NCI-H748 treated with DMSO at 0.1 percent for 48 hours (cell line): ENCODE measurements at regions not wholly inside any gene's neighbourhood (a gene's known extent, or its start where the extent isn't known, plus 50 kb on each side); places are given as distances from the start of the nearest gene placed in this dataset.

Experiments used
- DNase-seq: peaks from one replicate; lab custom pipeline; 2025; lab: John Stamatoyannopoulos, UW

- DNase-seq, result no peak
Observed at GRCh38 chr1:13970631-13971247, 270.8 kb downstream of the PRDM2 start.

DNA sequence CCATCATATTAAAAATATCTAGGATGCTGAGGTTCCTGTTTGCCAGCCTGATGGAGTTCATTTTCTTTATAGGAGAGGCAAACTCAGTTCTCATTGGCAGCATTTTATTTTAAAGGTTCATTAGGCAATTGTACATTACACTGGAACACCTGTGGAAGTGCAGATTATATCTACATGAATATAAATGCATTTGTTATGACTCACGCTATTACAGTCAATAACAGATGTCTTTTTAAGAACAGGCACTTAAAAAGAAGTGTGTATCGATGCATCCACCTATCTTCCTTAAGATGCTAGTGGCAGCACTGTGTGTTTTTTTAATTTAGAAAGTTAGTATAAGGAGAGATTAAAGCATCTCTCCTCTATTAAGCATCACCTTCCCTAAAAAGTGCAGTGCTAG lies 276.5 kb downstream of the PRDM2 start:
- no peak for DNase-seq

DNA sequence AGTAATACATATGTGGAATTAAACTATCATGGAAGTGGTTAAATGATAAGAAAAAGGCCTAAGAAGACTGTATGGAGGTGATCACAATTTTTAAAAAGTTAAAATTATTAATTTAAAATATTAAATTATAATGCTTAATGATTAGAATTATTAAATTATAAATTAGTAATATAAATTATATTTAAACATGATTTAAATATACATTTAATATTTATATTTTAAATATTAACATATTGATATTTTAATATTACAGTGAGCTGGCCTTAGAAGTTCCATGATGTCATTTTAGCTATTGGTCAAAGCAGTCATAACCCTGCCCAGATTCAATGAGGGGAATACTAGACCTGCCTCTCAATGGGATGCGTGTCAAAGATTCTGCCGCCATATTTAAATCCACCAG lies 281.2 kb downstream of the PRDM2 start:
- no peak for DNase-seq

GRCh38 chr1:13983393-13983792 lies 283.4 kb downstream of the PRDM2 start:
- no peak for DNase-seq

DNA sequence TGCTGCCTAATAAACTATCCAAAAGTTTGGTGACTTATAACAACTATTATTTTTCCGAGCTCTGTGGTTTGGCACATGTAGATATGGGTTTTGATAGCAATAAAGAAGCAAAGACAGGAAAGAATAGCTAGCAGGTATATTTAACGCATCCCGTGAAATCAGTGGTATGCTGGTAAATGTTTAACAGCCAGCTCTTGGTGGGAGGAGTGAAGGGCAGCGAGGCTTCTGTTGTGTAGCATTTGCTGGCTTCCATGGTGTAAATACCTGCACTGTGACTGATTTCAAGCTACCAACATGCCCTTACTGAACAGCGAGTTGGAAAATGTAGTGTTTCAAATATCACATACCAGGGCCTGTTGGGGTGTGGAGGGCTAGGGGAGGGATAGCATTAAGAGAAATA lies 291.0 kb downstream of the PRDM2 start:
- no peak for DNase-seq

DNA sequence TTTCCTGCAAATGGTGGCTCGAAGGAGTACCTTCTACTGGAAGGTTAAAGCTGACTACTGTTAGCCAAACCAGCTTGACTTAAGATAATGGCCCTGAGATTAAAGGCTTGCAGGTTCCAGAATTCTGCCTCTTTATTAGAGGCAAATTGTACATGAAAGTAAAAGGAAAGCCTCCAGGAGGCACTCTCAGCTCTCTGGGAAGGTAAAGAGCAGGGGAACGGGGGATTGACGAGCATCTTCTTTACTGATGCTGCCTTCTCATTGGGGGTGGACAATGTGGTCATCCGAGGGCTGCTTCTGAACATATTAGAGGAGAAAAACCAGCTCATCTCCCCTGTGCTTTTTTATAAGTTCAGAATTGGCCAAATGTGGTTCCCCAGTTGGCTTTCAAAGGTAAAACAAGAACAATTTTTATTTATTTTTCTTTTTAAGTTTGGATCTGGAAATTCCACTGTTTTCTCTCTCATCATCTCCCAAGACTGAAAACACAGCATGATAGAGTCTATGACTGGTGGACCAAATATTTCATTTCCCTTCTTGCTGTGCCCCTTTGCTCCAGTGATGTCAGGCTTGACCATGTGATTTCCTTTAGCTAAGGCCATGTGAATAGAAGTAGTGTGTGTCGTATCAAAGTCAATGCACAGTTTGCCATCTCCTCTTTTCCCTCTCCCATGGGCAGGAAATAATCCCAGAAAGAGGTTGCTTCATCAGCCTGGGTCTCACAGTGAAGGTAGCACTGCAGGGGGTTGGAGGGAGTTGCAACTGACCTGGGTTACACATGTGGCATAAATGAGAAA lies 292.7 kb downstream of the PRDM2 start:
- DNase-seq, result no peak

DNA sequence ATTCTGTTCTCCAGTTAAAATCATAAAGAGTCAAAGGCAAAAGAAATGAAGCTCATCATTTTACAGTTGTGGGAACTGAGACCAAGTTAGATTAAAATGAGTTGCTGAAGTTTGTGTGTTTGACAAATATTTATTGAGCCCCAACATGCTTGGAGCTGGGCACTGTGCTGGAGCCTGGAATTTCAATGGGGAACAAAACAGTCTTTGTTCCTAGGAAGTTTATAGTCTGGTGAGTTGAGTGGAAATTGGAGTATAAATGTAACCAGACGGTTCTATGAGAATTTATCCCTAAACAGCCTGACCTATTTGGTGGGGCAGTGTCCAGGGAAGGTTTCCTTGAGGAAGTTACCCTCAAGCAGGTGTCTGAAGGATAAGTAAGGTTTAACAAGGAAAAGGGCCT lies 294.4 kb downstream of the PRDM2 start:
- DNase-seq, result no peak

DNA sequence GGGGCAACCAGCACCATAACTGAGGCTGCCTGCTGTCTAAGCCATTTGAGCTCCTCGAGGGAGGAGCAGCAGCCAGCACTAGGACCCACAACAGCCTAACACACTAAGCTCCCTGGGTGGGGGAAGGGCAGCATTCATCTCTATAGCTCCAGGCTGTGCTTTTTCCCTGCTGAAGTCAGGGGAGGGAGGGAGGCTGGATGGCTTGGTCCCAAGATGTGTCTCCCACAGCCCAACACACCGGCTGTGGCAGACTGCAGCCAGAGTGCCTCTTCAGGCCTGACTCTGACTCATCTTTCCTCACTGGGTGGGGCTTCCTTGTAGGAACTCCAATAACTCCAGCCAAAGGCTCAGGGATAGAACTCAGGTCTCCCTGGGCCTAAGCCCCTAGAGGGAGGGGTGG lies 296.3 kb downstream of the PRDM2 start:
- DNase-seq, result no peak

GRCh38 chr1:14003552-14003951 lies 303.6 kb downstream of the PRDM2 start:
- DNase-seq, result no peak

DNA sequence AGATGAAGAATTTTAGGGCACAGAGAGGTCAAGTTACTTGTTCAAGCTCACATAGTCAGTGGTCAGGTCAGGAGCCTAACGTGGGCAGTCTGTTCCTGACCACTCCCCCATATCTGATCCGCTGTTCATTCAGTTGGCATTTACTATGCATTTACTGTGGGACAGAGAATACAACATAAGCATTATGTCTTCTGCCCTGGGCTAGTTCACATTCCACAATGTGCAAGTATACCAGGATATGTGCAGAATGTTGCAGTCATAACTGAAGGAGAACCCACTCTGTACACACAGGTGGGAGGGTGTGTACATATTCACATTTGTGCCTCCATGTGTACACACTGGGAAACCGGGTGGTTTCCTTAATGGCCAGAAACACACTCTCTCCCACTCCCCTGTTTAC lies 309.6 kb downstream of the PRDM2 start:
- DNase-seq, result no peak

GRCh38 chr1:14010476-14010875 lies 310.5 kb downstream of the PRDM2 start:
- no peak for DNase-seq

GRCh38 chr1:14011132-14011531 lies 311.1 kb downstream of the PRDM2 start:
- DNase-seq, result no peak

- DNase-seq, result no peak
Observed at GRCh38 chr1:14011888-14012287, 311.9 kb downstream of the PRDM2 start.

DNA sequence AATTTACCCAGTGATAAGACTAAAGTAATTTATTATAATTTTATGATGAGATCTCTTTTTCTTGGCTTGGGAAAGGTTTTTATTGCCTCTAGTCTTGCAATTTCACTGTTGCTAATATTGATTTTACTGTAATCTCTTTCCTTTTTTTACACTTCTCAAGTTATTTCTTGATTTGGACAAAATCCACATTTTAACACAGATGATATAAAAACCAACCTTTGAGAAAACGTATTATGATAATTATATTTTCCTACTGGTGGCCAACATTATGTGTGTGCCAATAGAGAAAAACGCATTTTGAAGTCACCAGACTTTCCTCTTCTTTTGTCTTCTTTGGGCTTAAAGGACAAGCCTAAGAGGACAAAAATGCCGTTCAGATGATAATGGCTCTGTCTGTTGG lies 314.9 kb downstream of the PRDM2 start:
- no peak for DNase-seq

GRCh38 chr1:14015917-14016316 lies 315.9 kb downstream of the PRDM2 start:
- no peak for DNase-seq

DNA sequence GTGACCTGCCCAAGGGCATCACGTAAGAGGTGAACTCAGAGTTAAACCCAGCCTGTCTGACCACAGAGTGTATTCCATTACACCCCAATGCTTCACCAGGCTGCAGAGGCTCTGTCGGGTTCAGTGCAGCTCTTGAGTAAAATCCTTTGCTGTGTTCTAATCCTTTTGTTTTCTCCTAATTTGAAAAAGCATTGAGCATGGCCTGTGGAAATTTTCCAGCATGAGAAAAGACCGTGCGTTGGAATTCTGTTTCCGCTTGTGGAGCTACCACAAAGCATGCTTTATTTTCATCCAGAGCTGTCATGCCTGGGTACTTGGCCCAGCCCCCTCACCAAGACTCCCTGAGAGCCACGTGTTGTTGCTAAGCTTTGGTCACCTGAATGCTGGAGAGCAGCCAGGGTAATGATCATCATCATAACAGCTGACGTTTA lies 317.6 kb downstream of the PRDM2 start:
- DNase-seq, result peak; percentile 27

DNA sequence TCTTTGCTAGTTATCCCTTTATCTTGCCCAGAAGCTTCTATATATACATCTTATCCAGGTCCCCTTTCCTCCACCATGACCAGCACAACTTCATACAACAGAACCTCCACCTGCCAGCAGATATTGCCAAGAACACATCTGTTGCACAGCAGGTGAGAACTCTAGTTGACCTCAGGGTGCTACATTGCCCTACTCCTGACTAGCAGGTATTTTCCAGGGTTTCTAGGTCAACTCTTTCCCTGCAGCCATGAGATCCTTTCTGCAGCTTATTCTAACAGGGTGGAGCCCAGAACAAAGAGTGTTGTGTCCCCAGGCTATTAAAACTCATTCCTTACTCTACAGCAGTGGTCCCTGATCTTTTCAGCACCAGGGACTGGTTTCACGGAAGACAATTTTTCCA lies 319.5 kb downstream of the PRDM2 start:
- no peak for DNase-seq

DNA sequence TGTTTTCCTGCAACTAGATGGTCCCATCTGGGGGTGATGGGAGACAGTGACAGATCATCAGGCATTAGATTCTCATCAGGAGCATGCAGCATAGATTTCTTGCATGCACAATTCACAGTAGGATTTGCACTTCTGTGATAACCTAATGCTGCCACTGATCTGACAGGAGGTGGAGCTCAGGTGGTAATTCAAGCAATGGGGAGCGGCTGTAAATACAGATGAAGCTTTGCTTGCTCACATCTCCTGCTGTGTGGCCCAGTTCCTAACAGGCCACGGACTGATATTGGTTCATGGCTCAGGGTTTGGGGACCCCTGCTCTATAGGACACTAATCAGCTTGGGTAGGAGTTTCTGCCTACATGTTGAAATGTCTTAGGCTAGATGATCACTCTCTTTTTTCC lies 320.0 kb downstream of the PRDM2 start:
- no peak for DNase-seq

- DNase-seq, result peak; percentile 20
Observed at GRCh38 chr1:14027099-14027498, 327.1 kb downstream of the PRDM2 start.

DNA sequence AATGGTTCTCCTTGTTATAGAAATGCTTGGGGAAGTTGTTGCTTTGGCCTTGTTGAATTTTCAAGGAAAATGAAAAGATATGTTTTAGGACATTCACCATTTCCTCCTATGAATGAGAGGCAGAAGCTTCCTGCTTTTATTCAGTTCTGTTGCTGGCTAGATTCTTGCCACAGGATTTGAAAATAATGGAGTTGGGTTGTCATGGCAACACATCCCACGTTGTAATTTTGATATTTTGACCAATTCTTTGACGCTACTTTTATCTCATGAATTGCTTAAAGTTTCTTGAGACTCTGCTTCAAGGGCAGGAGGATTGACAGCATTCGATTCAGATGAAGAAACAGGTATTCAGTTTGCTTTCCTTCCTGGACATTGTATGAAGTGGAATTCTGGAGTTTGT lies 331.5 kb downstream of the PRDM2 start:
- DNase-seq, result no peak

GRCh38 chr1:14034506-14034905 lies 334.5 kb downstream of the PRDM2 start:
- no peak for DNase-seq

GRCh38 chr1:14037101-14037847 lies 337.3 kb downstream of the PRDM2 start:
- no peak for DNase-seq
